ENCODE measurements at regions not wholly inside any gene's neighbourhood (a gene's known extent, or its start where the extent isn't known, plus 50 kb on each side); places are given as distances from the start of the nearest gene placed in this dataset.

- no peak for TF ChIP-seq CTCF (IDR thresholded peaks at IDR 0.05)
- no peak for TF ChIP-seq POLR2A (IDR thresholded peaks at IDR 0.05)
- no peak for TF ChIP-seq EP300 (IDR thresholded peaks at IDR 0.05)
These were observed 276.6 kb downstream of the ICE1 start for GRCh38 chr5:5699062-5699461.
